ENCODE measurements at regions not wholly inside any gene's neighbourhood (a gene's known extent, or its start where the extent isn't known, plus 50 kb on each side); places are given as distances from the start of the nearest gene placed in this dataset.

DNA sequence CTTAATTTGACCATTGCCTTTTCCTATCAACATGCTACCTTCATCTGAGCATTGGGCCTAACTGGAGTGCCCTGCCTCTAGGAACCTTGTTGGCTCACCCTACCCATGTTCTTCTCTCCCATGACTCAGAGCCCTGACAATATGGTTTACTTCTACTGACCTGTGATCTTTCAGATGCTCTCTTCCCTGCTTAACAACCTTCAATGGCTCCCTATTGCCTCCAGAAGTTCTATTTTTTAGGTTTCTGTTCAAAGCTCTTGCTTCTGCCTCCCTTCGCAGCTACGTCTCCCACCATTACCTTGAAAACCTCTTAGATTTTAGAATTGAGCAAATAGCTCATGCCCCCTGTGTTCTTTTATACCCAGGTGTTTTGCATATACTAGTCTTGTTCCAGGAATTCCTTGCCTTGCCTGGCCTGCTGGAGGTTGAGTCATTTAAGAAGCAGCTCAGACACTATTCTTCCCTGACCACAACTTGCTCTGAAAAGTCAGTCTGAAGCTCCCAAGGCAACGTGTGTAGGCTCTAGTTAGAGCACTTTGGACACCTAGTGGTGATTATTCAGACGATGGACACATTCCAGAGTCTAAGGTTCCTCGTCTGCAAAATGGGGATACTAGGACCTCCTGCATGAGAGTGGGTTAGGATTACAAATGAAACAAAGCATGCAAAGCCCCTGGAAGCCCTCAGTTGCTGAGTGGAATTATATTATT, 64.4 kb upstream of the EMX2 start:
- Histone ChIP-seq H3K4me2 (ENCODE audit: control insufficient read depth, insufficient read depth) (no peak overlapping the region), H4K20me1 (ENCODE audit: control insufficient read depth, insufficient read depth) (no peaks in the 10 kb centered on the region), H3K27me3 (replicated peaks in 1 of 2; ENCODE audit: control insufficient read depth in 2 of 2, insufficient read depth in 2 of 2, low read length in 1 of 2) (no peaks in the 10 kb centered on the region; a peak in 1 of 4 replicates), H3K36me3 (ENCODE audit: control insufficient read depth in 2 of 2, insufficient read depth in 2 of 2, low read length in 1 of 2) (no peaks in the 10 kb centered on the region), H3K9me3 (replicated peaks; ENCODE audit: control insufficient read depth, insufficient read depth, low read length) (no peaks in the 10 kb centered on the region), H2AFZ (ENCODE audit: control insufficient read depth, low read depth, low read length) (no peak overlapping the region), H3K4me1 (ENCODE audit: control insufficient read depth, insufficient read depth, low read length) (0 out of 2 replicates have a peak, but pooled peaks cover 4% of the 10 kb centered on the region), H3K79me2 (ENCODE audit: control insufficient read depth, insufficient read depth, low read length) (no peaks in the 10 kb centered on the region), H3K9ac (ENCODE audit: control insufficient read depth, insufficient read depth, low read length) (no peak overlapping the region), H3K4me3 (no peak overlapping the region), H3K27ac (ENCODE audit: control insufficient read depth, insufficient read depth) (no peak overlapping the region)
- WGBS (ENCODE audit: insufficient coverage, insufficient replicate concordance, low lambda C conversion rate, missing lambda C conversion rate), result 2% methylated on average over 5 of the region's 5 CpGs
- ChIA-PET SMC1A (ENCODE audit: uncharacterized antibody, unreplicated experiment) (interaction anchor here (0.6 to 2.6 kb wide), 6 partner anchors 11 to 260 kb away, joined by 3 to 12 read pairs (median 5); no protein-coding TSS in a partner anchor), CTCF (interaction anchor here (0.8 to 4.6 kb wide), 15 partner anchors 12 to 262 kb away, joined by 3 to 26 read pairs (median 4); no protein-coding TSS in a partner anchor), RAD21 (ENCODE audit: unreplicated experiment) (interaction anchor here (0.6 to 3.0 kb wide), 5 partner anchors 18 to 262 kb away, joined by 3 to 19 read pairs (median 5); no protein-coding TSS in a partner anchor), POLR2A (interaction anchor here (1.5 kb wide), 1 partner anchor 26 kb away, joined by 3 read pairs; no protein-coding TSS in a partner anchor)
- intact Hi-C loops (cut with micrococcal nuclease; ENCODE audit: unreplicated experiment), result loop anchor here (10.0 kb wide), 1 partner anchor 263 kb away; no protein-coding TSS in a partner anchor
- BruUV-seq (replicated peaks), result no TSS peak
- FAIRE-seq (no peak), ATAC-seq (0 out of 3 replicates have a peak, but pooled peaks have one; percentile 7), DNase-seq (ENCODE audit: low read depth, low spot score) (no peak)
- TF ChIP-seq, protein P1, sequence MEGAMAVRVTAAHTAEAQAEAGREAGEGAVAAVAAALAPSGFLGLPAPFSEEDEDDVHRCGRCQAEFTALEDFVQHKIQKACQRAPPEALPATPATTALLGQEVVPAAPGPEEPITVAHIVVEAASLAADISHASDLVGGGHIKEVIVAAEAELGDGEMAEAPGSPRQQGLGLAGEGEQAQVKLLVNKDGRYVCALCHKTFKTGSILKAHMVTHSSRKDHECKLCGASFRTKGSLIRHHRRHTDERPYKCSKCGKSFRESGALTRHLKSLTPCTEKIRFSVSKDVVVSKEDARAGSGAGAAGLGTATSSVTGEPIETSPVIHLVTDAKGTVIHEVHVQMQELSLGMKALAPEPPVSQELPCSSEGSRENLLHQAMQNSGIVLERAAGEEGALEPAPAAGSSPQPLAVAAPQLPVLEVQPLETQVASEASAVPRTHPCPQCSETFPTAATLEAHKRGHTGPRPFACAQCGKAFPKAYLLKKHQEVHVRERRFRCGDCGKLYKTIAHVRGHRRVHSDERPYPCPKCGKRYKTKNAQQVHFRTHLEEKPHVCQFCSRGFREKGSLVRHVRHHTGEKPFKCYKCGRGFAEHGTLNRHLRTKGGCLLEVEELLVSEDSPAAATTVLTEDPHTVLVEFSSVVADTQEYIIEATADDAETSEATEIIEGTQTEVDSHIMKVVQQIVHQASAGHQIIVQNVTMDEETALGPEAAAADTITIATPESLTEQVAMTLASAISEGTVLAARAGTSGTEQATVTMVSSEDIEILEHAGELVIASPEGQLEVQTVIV (IDR thresholded peaks at IDR 0.05; ENCODE audit: borderline replicate concordance, partially characterized antibody), result no peak
- TF ChIP-seq, protein P2, sequence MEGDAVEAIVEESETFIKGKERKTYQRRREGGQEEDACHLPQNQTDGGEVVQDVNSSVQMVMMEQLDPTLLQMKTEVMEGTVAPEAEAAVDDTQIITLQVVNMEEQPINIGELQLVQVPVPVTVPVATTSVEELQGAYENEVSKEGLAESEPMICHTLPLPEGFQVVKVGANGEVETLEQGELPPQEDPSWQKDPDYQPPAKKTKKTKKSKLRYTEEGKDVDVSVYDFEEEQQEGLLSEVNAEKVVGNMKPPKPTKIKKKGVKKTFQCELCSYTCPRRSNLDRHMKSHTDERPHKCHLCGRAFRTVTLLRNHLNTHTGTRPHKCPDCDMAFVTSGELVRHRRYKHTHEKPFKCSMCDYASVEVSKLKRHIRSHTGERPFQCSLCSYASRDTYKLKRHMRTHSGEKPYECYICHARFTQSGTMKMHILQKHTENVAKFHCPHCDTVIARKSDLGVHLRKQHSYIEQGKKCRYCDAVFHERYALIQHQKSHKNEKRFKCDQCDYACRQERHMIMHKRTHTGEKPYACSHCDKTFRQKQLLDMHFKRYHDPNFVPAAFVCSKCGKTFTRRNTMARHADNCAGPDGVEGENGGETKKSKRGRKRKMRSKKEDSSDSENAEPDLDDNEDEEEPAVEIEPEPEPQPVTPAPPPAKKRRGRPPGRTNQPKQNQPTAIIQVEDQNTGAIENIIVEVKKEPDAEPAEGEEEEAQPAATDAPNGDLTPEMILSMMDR (IDR thresholded peaks at IDR 0.05 in 2 of 3, conservative IDR thresholded peaks at IDR 0.05 in 1 of 3; ENCODE audit: control insufficient read depth in 2 of 3, extremely low read depth in 1 of 3, insufficient read depth in 1 of 3, low read depth in 3 of 3, low read length in 3 of 3), result peak in 2 of 3 experiments; percentile 8 to 10; a peak in 1 of 6 replicates
- TF ChIP-seq SMARCA5 (IDR thresholded peaks at IDR 0.05) (no peak), DPF2 (IDR thresholded peaks at IDR 0.05) (no peak), MEF2B (IDR thresholded peaks at IDR 0.05; ENCODE audit: partially characterized antibody, poor library complexity, severe bottlenecking) (no peak), NFYA (IDR thresholded peaks at IDR 0.05; ENCODE audit: borderline replicate concordance, low read depth, low read length) (no peak)
- TF ChIP-seq, protein P3, sequence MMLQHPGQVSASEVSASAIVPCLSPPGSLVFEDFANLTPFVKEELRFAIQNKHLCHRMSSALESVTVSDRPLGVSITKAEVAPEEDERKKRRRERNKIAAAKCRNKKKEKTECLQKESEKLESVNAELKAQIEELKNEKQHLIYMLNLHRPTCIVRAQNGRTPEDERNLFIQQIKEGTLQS (IDR thresholded peaks at IDR 0.05; ENCODE audit: borderline replicate concordance, extremely low read depth, low read depth, low read length), result no peak
- in situ Hi-C loops (cut with MboI), result no loop called here
